Choroid plexus epithelial cell (primary cell): ENCODE measurements at regions not wholly inside any gene's neighbourhood (a gene's known extent, or its start where the extent isn't known, plus 50 kb on each side); places are given as distances from the start of the nearest gene placed in this dataset.

Source experiments
- DNase-seq: peaks from one replicate; pipeline ENCODE4 v3.0.0-alpha.2; 2010; ENCODE audit warnings: low read depth
- H3K4me3 ChIP-seq: 2 replicates; pipeline ENCODE4 v1.5.1; 2011; ENCODE audit warnings: low read depth, mild to moderate bottlenecking, control low read depth, low read length, moderate library complexity
- CTCF ChIP-seq: conservative IDR thresholded peaks from 2 replicates; pipeline ENCODE4 v1.5.1; 2011; ENCODE audit warnings: low read depth, mild to moderate bottlenecking, control low read depth, inconsistent platforms, low read length, moderate library complexity

- no peak for DNase-seq
- no peak for TF ChIP-seq CTCF
- no peak overlapping the region for H3K4me3 ChIP-seq
Observed at GRCh38 chr11:116148056-116148455, 624.7 kb downstream of the BUD13 start.

DNA sequence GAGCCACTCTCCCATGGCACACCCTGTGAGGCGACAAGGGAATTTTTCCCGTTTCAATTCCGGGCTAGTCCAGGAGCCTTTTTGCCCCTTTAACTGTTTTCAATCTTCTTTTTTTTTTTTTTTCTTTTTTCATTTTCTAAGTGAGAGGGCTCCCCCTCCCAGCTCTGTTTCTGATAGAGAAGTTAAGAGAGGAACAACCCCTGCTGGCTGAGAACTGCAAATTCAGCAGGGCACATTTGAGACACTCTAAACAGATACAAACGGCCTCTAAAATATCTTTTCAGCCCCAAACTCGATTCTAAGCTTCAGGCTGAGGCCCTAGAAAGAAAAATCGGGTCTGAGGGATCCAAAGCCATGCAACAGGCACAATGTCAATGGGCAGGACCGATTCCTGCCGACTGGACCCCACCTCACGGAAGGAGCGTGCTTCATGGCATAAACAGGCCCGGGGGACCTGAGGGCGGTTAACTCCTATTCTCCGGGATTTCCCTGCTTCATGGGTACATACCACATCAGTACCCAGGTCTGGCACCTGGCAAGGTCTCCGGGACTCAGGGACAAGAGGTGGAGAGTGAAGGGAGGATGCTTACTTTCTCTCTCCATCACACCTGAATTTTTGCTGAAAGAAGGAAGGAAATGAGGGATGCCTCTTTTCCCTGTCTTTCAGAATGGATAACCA, 627.5 kb downstream of the BUD13 start:
- H3K4me3 ChIP-seq, result no peak overlapping the region
- no peak for DNase-seq
- no peak for TF ChIP-seq CTCF

GRCh38 chr11:116144387-116144958, 628.3 kb downstream of the BUD13 start:
- H3K4me3 ChIP-seq, result no peak overlapping the region
- no peak for TF ChIP-seq CTCF
- DNase-seq, result no peak

DNA sequence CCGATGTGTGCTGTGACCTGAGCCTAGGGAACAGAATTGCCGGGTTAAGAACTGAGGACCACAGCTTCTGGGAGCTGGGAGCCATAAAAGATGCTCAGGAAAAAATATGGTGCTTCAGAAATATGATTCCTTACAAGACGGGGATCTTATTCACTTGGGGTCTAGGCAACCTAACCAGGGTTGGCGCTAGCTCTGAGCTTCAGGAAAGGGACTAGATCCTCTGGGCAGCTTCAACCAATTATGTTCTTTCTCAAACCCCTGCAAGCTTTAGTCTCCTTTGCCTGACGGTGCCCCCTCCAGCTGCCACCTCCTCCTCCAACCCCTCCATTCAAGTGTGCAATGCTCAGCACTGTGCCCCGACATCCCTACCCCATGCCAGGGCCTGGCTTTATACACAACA, 634.1 kb upstream of the CADM1 start:
- DNase-seq, result no peak
- TF ChIP-seq CTCF, result no peak

GRCh38 chr11:116137753-116138152, 633.5 kb upstream of the CADM1 start:
- no peak for DNase-seq
- no peak overlapping the region for H3K4me3 ChIP-seq
- TF ChIP-seq CTCF, result no peak

More for the DNA sequence above, 634.1 kb upstream of the CADM1 start:
- H3K4me3 ChIP-seq, result no peak overlapping the region

DNA sequence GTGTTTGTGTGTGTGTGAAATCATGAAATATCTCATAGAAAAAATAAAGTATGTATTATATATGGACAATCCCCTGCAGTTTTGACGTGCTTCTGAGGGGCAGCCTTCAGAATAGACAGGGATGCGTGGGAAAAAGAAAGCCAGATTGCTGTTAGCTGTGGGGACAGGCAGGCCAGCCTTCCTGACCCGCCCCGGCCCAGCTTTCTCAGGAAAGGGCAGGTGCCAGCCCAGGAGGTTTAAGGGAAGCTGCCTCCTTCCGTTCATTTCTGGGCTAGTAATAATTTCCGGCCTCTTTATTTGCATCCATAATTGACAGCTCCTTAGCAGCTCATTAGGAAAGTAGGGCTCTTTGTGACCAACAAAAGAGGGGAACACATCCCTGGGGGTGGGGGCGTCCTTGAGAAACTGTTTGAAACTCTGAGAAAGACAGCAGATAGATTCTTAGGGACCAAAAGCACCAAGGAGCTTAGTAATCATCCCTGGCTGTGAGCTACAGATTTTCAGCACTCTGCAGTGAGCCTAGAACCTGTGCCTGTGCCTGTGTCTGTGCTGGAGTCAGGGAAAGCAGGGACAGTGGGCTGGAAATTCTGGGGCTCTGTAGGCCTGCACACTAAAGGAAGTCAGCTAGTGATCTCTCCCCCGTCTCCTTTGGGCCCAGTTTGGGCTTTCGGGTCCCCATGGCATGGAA, 632.9 kb upstream of the CADM1 start:
- no peak overlapping the region for H3K4me3 ChIP-seq
- no peak for TF ChIP-seq CTCF
- DNase-seq, result no peak
